GM19467 (cell line): ENCODE measurements at regions not wholly inside any gene's neighbourhood (a gene's known extent, or its start where the extent isn't known, plus 50 kb on each side); places are given as distances from the start of the nearest gene placed in this dataset.
"Not testable (repeated sequence)": the region's sequence is repeated elsewhere in the genome, so short reads cannot be mapped to it uniquely, and the experiment has no call there.

Experiments used
- ATAC-seq: cut with Tn5 transposase; IDR thresholded peaks from one replicate; pipeline ENCODE4 v1.9.1; 2021; ENCODE audit warnings: mild to moderate bottlenecking, moderate library complexity; ENCODE audit not compliant: unreplicated experiment

DNA sequence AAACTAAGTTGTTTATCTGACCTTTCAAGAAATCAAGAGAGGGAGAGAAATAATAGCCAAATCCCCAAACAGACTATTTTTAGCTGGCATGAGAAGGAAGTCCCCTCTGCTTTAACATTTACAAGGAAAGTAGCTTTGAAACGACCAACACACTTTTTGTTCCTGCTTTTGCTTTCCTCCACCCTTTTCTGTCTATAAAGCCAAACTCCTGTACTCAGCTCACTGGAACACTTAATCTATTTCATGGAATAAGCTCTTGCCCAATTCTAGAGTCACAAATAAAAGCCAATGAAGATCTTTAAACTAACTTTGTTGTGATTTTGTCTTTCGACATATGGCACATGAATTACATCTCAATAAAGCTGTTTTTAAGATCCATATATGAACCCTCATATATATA, 86.8 kb upstream of the CCDC71L start:
- no peak for ATAC-seq

DNA sequence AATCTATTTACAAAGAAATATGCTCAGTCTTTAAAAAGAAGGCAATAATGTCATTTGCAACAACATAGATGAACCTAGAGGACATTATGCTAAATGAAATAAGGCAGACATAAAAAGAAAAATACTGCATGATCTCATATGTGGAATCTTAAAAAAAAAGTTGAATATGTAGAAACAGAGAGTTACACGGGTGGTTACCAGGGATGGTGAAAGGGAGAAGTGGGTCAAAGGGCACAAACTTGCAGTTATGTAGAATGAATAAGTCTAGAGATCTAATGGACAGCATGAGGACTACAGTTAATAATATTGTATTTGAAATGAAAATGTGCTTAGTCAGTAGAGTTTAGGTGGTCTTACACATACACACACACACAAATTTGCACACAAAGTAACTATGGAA, 88.2 kb upstream of the CCDC71L start:
- ATAC-seq, result no peak

DNA sequence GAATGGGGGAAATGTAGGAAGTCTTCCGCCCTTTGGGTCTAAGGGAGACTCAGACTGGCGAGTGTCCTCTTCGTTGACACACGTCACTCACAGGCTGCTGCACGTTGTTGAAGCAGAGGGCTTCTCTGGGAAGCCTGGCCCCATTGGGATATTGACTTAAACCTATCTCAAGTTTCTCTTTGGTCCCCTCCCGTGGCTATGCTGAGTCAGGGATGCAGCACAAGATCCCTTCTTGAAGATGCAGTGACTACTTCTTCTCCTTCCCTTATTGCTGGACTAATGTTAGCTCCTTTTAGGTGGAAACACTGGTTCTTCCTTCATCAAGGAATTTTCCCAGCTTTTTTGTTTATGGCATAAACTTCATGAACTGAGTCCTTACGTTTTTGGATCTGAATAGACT, 89.8 kb upstream of the CCDC71L start:
- ATAC-seq, result no peak

DNA sequence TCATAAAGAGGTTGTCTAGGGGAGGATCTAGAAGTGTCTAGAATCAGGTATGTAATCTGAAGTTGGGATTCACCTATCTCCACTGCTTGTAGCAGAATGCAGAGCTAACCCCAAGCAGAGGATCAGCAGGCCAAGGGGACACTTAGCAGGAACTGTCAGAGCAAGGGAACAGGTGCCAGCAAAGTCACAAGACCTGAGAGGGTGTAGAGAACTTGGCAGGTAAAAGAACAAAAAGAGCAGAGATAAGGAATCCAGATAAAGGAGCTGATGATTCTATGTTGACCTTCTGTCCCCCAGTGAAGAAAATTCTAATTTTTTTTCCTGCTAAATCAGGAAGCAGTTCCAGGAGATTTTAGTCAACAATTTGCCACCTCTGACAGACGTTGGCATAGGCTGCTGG, 91.4 kb upstream of the CCDC71L start:
- ATAC-seq, result no peak

DNA sequence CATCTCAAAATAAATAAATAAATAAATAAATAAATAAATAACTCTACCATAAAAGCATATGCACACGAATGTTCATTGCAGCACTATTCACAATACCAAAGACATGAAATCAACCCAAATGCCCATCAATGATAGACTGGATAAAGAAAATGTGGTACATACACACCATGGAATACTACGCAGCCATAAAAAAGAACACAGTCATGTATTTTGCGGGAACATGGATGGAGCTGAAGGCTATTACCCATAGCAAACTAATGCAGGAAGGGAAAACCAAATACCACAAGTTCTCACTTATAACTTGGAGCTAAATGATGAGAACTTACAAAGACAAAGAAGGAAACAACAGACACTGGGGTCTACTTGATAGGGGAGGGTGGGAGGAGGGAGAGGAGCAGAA, 94.1 kb upstream of the CCDC71L start:
- ATAC-seq, result not testable (repeated sequence)

DNA sequence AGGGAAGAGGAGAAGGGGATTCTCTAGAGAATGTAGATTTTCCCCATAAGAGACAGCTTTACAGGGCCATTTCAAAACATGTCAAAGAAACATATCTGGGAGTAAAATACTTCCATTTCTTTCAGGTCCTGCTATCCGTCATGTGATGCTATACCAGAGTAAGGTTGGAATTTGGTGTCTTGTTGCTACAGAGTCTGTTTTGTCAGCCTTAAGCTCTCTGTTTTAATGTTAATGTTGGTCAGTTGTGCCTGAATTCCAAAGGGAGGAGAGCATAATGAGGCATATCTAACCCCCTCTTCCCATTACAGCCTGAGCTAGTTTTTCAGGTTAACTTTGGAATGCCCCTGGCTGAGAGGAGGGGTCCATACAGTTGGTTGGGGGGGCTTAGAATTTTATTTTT, 94.7 kb upstream of the CCDC71L start:
- ATAC-seq, result no peak

DNA sequence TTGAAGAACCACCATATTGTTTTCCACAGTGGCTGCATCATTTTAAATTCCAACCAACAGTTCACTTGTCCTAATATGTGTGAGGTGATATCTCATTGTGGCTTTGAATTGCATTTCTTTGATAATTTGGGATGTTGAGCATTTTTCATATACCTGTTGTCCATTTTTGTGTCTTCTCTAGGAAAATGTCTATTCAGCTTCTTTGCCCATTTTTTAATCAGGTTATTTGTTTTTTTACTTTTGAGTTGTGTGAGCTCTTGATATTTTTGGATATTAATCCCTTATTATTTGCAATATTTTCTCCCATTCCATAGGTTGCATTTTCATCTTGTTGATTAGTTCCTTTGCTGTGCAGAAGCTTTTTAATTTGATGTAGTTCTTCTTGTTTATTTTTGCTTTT, 95.1 kb upstream of the CCDC71L start:
- no peak for ATAC-seq

DNA sequence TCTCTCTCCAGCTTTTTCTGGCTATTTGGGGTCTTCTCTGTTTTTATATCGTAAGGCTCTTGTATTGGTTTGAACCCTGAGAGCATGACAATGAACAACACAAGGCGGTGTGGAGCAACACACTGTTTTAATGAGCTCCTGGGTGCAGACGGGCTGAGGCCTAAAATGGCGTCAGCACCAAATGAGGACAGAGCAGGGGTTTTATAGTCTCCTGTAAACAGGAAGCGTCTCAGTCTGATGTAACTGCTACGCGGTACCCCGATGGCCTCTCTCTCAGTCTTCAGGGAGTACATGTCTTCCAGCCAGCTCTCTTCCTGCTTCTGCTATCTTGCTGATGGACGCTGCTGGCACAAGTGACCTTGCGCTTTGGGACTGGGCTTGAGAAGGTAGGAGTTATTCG, 95.9 kb upstream of the CCDC71L start:
- ATAC-seq, result no peak

DNA sequence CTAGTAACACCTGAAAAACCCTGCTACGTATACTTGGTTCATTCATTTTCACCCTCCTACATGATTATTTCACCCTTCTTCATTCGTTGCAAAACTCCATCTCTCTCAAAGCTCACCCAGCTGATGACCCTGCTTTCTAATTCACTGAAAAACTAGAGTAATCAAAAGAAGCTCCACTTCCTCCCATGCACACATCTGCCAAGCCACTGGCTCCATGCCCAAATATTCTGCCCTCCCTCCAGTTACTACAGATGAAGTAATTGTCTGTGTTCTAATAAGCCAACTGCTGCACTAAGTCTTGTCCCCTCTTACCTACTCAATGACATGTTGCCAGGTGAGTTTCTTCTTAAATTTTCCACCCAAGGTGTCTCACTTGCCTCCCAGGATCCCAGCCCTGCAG, 96.9 kb upstream of the CCDC71L start:
- ATAC-seq, result no peak

DNA sequence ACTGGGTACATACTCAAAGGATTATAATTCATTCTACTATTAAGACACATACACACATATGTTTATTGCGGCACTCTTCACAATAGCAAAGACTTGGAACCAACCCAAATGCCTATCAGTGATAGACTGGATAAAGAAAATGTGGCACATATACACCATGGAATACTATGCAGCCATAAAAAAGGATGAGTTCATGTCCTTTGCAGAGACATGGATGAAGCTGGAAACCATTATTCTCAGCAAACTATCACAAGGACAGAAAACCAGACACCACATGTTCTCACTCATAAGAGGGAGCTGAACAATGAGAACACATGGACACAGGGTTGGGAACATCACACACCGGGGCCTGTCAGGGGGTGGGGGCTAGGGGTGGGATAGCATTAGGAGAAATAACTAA, 101.9 kb upstream of the CCDC71L start:
- ATAC-seq, result not testable (repeated sequence)

DNA sequence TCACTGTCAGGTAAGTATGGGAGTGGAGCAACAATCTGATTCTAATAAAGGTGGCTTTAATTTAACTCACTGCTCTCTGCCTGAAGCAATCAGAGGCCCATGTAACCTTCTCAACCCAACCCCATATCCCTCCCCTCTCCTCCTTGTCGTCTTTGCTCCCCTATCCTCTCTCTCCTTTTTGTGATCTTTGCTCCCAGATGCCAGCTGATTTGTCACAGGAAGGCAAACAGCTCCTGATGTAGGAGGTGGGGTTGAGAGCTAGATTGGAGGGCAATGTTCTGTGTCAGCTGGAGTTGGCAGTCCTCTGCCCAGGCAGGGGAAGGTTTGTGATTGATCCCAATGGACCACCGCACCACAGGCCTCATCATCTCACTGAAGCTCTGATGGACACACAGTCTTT, 101.4 kb upstream of the PIK3CG start:
- ATAC-seq, result no peak

DNA sequence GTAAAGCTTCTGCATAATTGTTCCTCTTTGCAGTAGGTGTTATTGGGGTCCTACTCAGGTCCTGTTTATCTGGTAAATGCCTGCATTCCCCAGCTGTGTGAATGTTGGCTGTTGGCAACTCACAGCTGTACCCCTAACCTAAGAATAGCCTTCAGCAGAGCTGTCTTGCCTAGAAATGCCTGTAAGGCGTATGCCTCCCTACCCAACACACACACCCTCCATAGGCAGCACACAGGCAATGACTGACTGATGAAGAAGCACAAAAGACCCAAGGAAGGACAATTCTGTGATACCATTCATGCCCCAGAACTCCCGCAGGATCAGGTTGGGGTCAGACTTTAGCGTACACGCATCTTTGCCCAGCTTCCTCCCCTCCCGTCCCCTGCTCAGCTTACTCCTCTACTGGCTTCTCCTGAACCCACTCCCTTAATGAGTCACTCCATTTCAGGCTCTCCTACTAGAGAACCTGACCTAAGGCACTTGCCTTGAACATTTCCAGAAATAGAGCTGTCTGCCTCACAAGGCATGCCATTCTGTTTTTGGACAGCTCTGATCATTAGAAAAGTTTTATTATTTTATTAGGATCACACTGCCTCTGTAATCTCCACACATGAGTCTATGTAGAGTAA, 99.2 kb upstream of the PIK3CG start:
- ATAC-seq, result no peak

DNA sequence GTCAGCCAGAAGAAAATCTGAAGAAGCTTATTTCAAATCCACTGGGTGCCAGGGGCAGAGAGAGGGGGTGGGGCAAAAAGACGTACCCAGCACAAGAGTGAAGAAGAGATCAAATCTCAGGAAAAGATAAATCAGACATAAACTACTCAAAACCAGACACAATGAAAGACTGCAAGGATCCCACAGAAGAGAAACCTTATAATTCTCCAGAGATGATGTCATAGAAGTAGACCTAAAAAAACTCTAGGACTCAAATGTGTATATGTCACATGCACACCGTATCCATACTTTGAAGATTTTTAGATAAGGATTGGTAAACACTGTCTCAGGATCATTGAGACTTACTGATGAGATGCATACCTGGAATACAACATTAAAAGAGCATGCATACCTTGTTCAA, 98.5 kb upstream of the PIK3CG start:
- ATAC-seq, result no peak

DNA sequence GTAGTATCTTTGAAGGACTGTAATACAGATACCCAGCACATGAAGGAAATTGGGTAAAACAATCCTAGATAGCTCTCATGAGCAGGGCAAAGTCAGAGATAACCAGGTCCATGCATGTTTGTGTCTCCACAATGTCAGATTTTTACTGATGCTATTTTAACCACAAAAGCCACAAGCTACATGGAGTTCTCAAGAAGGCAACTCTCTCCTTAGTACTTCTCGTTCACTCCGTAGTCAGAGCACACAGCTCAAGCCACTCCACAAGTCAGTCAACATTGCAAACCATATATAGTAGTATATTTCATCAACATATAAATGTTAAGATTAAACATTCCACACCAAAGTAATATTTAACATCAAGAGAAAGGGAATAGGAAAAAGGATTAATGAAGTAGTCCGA, 98.0 kb upstream of the PIK3CG start:
- no peak for ATAC-seq

DNA sequence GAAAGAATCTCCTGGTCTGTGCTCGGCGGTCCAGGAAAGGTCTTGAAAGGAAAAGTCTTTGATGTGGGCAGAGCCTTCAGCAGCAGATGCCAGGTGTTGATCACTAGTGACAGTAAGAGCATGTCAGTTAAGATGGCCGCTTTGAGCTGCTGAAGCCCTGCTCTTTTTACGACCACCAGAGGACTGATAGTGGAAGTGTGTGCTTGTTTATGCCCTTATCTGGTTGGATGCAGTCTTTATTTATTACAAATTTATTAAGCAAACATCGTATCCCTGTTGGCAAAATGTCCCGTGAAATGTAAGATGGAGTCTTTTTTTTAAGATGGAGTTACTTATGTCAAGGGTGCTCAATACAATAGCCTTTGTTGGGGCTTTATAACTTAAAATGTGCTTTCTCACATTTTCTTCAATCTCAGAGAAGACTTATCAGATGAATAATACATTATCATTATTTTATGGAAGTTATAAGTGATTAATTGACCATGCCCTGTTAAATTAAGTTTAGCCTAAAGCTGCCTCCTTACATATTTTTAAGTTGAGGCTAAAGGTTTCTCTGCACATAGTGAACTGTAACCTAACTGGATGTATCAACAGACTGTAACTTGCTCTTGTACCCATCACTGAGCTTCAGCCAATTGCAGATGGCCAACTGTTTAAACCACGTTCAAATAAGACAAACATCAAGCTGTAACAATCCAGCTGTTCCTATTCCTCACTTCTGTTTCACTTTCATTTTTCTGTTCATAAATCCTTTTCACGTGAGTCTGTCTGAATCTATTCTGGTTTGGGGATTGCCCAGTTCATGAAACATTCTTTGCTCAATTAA, 97.4 kb upstream of the PIK3CG start:
- peak; percentile 70 for ATAC-seq

DNA sequence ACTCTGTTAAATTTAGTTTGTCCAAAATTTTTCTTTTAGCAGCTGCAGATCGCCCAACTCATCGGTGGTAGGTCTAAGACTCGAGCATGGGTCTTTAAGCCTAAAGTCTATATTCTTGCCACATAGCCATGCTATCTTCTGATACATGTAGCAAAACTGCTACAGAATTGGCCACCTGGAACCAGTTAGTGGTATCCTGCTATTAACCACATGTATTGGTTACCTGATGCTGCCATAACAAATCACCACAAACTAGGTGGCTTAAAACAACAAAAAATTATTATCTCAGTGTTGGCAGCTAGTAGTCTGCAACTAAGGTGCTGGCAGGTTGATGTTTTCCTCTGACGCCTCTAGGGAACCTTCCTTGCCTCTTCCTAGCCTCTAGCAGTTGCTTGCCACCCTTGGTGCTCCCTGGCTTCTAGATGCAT, 96.7 kb upstream of the PIK3CG start:
- ATAC-seq, result peak; percentile 64

DNA sequence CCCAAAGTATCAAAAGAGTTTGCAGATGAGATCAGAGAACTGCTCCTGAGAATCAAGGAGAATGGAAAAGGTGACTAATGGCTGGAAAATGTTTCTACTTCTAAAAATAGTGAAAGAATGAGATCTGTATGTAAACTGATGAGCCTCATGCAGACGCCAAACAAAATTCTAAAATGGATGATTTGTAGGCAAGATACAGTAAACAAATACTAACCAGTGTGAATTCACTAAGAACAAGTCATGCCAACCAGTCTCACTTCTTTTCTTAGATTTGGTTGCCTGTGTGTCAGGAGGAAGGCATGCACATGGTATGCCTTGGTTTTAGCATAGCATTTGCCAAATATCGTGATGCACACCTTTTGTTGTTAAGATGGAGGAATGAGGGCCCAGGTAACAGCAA, 94.9 kb upstream of the PIK3CG start:
- ATAC-seq, result no peak

DNA sequence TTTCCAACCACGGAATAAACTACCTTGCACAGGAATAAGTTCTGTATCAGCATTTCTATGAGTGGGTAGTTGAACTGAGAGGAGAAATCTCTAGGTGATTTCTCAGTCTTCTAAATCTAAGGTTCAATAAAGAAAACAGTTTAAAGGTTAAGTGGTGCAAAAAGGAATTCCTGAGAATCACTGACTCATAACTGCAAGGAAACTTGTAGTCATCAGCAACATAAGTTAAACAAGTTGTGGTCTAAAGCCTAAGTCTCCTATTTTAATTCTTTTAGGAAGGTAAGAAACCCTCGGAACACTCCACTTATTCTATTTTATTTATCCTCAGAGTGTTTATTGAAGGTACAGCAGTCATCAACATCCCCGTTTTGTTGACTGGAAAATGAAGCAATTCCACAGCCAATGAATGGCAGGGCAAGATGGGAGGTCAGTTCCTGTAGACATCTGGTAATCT, 92.4 kb upstream of the PIK3CG start:
- no peak for ATAC-seq

DNA sequence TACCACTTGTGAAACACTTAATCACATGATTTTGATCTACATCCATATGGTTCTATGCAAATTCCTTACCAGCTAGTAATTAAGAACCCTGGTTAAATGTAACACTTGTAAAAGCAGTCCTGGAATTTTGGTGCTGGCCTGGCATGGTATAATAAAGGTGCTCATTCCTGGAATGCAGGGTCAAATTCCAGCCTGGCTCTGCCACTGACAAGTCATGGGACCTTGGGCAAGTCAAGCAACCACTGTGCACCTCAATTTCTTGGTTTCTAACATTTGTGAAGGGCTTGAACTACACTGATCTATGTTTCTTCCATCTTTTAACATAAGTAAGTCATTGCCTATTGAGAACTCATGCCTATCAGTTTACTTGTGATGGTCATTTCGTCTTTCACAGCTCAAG, 91.9 kb upstream of the PIK3CG start:
- no peak for ATAC-seq

DNA sequence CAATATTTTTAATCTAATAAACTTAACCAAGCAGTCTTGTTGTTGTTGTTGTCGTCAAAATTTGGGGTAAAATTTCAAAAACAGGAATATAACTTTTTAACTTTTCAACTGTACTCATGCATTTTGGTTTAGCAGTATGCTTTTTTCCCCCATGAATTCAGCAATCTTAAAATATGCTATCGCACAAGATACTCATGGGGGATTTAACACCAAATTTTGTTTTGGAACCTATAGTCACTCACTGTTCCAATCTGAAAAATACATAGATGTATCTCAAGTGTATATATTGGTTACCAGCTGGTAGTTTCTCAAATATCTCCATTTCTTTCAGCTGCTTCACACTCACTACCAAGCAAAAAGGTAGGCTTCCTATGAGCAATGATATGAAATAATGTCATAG, 91.4 kb upstream of the PIK3CG start:
- ATAC-seq, result no peak

DNA sequence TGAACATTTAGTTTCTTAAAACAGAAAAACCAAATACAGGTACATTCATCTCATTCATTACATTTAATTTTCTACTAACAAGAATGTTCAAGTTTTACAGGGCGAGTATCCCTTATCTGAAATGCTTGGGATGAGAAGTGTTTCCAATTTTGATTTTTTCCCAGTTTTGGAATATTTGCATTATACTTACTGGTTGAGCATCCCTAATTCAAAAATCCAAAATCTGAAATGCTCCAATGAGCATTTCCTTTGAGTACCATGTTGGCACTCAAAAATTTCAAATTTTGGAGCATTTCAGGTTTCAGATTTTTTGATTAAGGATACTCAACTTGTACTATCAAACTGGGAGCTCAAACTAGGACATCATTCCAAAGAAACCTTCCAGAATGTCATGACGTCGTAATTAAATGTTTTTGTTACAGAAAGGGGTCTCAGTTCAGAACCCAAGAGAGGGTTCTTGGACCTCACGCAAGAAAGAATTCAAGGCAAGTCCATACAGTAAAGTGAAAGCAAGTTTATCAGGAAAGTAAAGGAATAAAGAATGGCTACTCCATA, 90.8 kb upstream of the PIK3CG start:
- no peak for ATAC-seq
